ENCODE measurements at regions not wholly inside any gene's neighbourhood (a gene's known extent, or its start where the extent isn't known, plus 50 kb on each side); places are given as distances from the start of the nearest gene placed in this dataset.

GRCh38 chr3:96731031-96731430 is 83.4 kb upstream of the EPHA6 start:
- in situ Hi-C loops (cut with MboI; ENCODE audit: low sequenced_read_pairs) = no loop called here
- Histone ChIP-seq H3K4me1 (no peaks in the 10 kb centered on the region), H3K4me3 (no peak overlapping the region), H3K9me3 (no peaks in the 10 kb centered on the region), H3K36me3 (replicated peaks) (no peaks in the 10 kb centered on the region), H3K27me3 (ENCODE audit: low read depth) (no peaks in the 10 kb centered on the region)
- no peak for DNase-seq (ENCODE audit: low spot score in 2 of 2)

- no peaks in the 10 kb centered on the region for H3K27me3 ChIP-seq (ENCODE audit: low read depth)
- in situ Hi-C loops (cut with MboI; ENCODE audit: low sequenced_read_pairs) = no loop called here
- H3K4me1 ChIP-seq = no peaks in the 10 kb centered on the region
- H3K36me3 ChIP-seq (replicated peaks) = no peaks in the 10 kb centered on the region
- no peak overlapping the region for H3K4me3 ChIP-seq
- DNase-seq (ENCODE audit: low spot score in 2 of 2) = no peak
- no peaks in the 10 kb centered on the region for H3K9me3 ChIP-seq
These were observed 80.0 kb upstream of the EPHA6 start for GRCh38 chr3:96734273-96735009.

GRCh38 chr3:96748139-96748538 is 66.3 kb upstream of the EPHA6 start:
- DNase-seq (ENCODE audit: low spot score in 2 of 2) = no peak
- in situ Hi-C loops (cut with MboI; ENCODE audit: low sequenced_read_pairs) = no loop called here
- H3K4me1 ChIP-seq = no peaks in the 10 kb centered on the region
- H3K36me3 ChIP-seq (replicated peaks) = no peaks in the 10 kb centered on the region
- no peaks in the 10 kb centered on the region for H3K9me3 ChIP-seq
- no peak overlapping the region for H3K4me3 ChIP-seq
- H3K27me3 ChIP-seq (ENCODE audit: low read depth) = no peaks in the 10 kb centered on the region

GRCh38 chr3:96750094-96750767 is 64.2 kb upstream of the EPHA6 start:
- Histone ChIP-seq H3K36me3 (replicated peaks) (no peaks in the 10 kb centered on the region), H3K27me3 (ENCODE audit: low read depth) (no peaks in the 10 kb centered on the region), H3K9me3 (no peaks in the 10 kb centered on the region), H3K4me3 (no peak overlapping the region), H3K4me1 (no peaks in the 10 kb centered on the region)
- DNase-seq (ENCODE audit: low spot score in 2 of 2) = no peak
- in situ Hi-C loops (cut with MboI; ENCODE audit: low sequenced_read_pairs) = no loop called here

GRCh38 chr3:96753124-96753523 is 61.3 kb upstream of the EPHA6 start:
- Histone ChIP-seq H3K9me3 (no peaks in the 10 kb centered on the region), H3K27me3 (ENCODE audit: low read depth) (no peaks in the 10 kb centered on the region), H3K4me3 (no peak overlapping the region), H3K4me1 (no peaks in the 10 kb centered on the region), H3K36me3 (replicated peaks) (no peaks in the 10 kb centered on the region)
- no peak for DNase-seq (ENCODE audit: low spot score in 2 of 2)
- in situ Hi-C loops (cut with MboI; ENCODE audit: low sequenced_read_pairs) = no loop called here

GRCh38 chr3:96754128-96754527 is 60.3 kb upstream of the EPHA6 start:
- Histone ChIP-seq H3K4me3 (no peak overlapping the region), H3K9me3 (no peaks in the 10 kb centered on the region), H3K4me1 (no peaks in the 10 kb centered on the region), H3K27me3 (ENCODE audit: low read depth) (no peaks in the 10 kb centered on the region), H3K36me3 (replicated peaks) (no peaks in the 10 kb centered on the region)
- in situ Hi-C loops (cut with MboI; ENCODE audit: low sequenced_read_pairs) = no loop called here
- no peak for DNase-seq (ENCODE audit: low spot score in 2 of 2)

- Histone ChIP-seq H3K9me3 (no peaks in the 10 kb centered on the region), H3K4me1 (no peaks in the 10 kb centered on the region), H3K27me3 (ENCODE audit: low read depth) (no peaks in the 10 kb centered on the region), H3K4me3 (no peak overlapping the region), H3K36me3 (replicated peaks) (no peaks in the 10 kb centered on the region)
- no peak for DNase-seq (ENCODE audit: low spot score in 2 of 2)
- in situ Hi-C loops (cut with MboI; ENCODE audit: low sequenced_read_pairs) = no loop called here
These were observed 58.9 kb upstream of the EPHA6 start for GRCh38 chr3:96755519-96755918.

- H3K36me3 ChIP-seq (replicated peaks) = no peaks in the 10 kb centered on the region
- H3K4me3 ChIP-seq = no peak overlapping the region
- DNase-seq (ENCODE audit: low spot score in 2 of 2) = no peak
- no peaks in the 10 kb centered on the region for H3K9me3 ChIP-seq
- no peaks in the 10 kb centered on the region for H3K4me1 ChIP-seq
- in situ Hi-C loops (cut with MboI; ENCODE audit: low sequenced_read_pairs) = no loop called here
- H3K27me3 ChIP-seq (ENCODE audit: low read depth) = no peaks in the 10 kb centered on the region
These were observed 57.9 kb upstream of the EPHA6 start for GRCh38 chr3:96756516-96756915.

GRCh38 chr3:96760956-96761355 is 53.4 kb upstream of the EPHA6 start:
- DNase-seq (ENCODE audit: low spot score in 2 of 2) = no peak
- H3K4me3 ChIP-seq = no peak overlapping the region
- H3K36me3 ChIP-seq (replicated peaks) = no peaks in the 10 kb centered on the region
- no peaks in the 10 kb centered on the region for H3K27me3 ChIP-seq (ENCODE audit: low read depth)
- in situ Hi-C loops (cut with MboI; ENCODE audit: low sequenced_read_pairs) = no loop called here
- no peaks in the 10 kb centered on the region for H3K9me3 ChIP-seq
- no peaks in the 10 kb centered on the region for H3K4me1 ChIP-seq
